Keratinocyte (primary cell): ENCODE measurements at regions not wholly inside any gene's neighbourhood (a gene's known extent, or its start where the extent isn't known, plus 50 kb on each side); places are given as distances from the start of the nearest gene placed in this dataset.
A peak's percentile ranks its signal among the peaks of the same experiment; 100 is the strongest.

ENCODE experiments used
- DNase-seq: peaks from one replicate; pipeline ENCODE4 v3.0.0-alpha.2; 2011; ENCODE audit warnings: low read depth, missing footprints, low spot score
- FAIRE-seq: peaks from 2 replicates; lab custom pipeline; 2011; peaks lifted over from hg19 to GRCh38; lab: Jason Lieb, UNC
- H2AFZ ChIP-seq: 2 replicates; pipeline ENCODE4 v1.6.0; 2012; ENCODE audit warnings: low read length, control low read depth, inconsistent platforms; ENCODE audit not compliant: control insufficient read depth
- H3K27ac ChIP-seq: 2 replicates; pipeline ENCODE4 v1.5.1; 2011; ENCODE audit warnings: low read length; ENCODE audit not compliant: control insufficient read depth, insufficient read depth
- H3K27me3 ChIP-seq: 3 replicates; pipeline ENCODE4 v1.6.0; 2011; ENCODE audit warnings: low read length; ENCODE audit not compliant: control insufficient read depth, insufficient read depth; ENCODE audit errors: extremely low read depth
- H3K36me3 ChIP-seq, 2 experiments: 2 replicates in 1 of 2; 3 replicates in 1 of 2; pipeline ENCODE4 v1.5.1; 2011; ENCODE audit warnings: low read length in 2 of 2, mild to moderate bottlenecking in 1 of 2; ENCODE audit not compliant: control insufficient read depth in 2 of 2, insufficient read depth in 2 of 2; ENCODE audit errors: extremely low read depth in 1 of 2
- H3K4me1 ChIP-seq: 3 replicates; pipeline ENCODE4 v1.5.1; 2011; ENCODE audit warnings: low read length; ENCODE audit not compliant: control insufficient read depth, insufficient read depth; ENCODE audit errors: extremely low read depth
- H3K4me2 ChIP-seq: 3 replicates; pipeline ENCODE4 v1.6.0; 2011; ENCODE audit warnings: low read depth, low read length; ENCODE audit not compliant: control insufficient read depth, insufficient read depth; ENCODE audit errors: extremely low read depth
- H3K4me3 ChIP-seq, 3 experiments: fragments of 200-600 bp in 1 of 3; sonication (generic) in 1 of 3; 2 replicates in 2 of 3; 3 replicates in 1 of 3; pipeline ENCODE4 v1.5.1; 2011 to 2016; ENCODE audit warnings: low read length in 3 of 3, mild to moderate bottlenecking in 3 of 3, control low read depth in 2 of 3, inconsistent platforms in 1 of 3, low read depth in 1 of 3, mixed read lengths in 1 of 3, mixed run types in 1 of 3, moderate library complexity in 1 of 3; ENCODE audit not compliant: control insufficient read depth in 2 of 3, insufficient read depth in 2 of 3; ENCODE audit errors: extremely low read depth in 1 of 3
- H3K79me2 ChIP-seq: 2 replicates; pipeline ENCODE4 v1.6.0; 2012; ENCODE audit warnings: low read length; ENCODE audit not compliant: control insufficient read depth, insufficient read depth
- H3K9ac ChIP-seq: 3 replicates; pipeline ENCODE4 v1.6.0; 2011; ENCODE audit warnings: low read length; ENCODE audit not compliant: control insufficient read depth, insufficient read depth; ENCODE audit errors: extremely low read depth
- H3K9me1 ChIP-seq: 3 replicates; pipeline ENCODE4 v1.6.0; 2011; ENCODE audit warnings: low read length; ENCODE audit not compliant: control insufficient read depth, insufficient read depth; ENCODE audit errors: extremely low read depth
- H3K9me3 ChIP-seq: 2 replicates; pipeline ENCODE4 v1.5.1; 2012; ENCODE audit warnings: low read depth, low read length; ENCODE audit not compliant: control insufficient read depth
- H4K20me1 ChIP-seq: 3 replicates; pipeline ENCODE4 v1.6.0; 2011; ENCODE audit warnings: low read length; ENCODE audit not compliant: control insufficient read depth, insufficient read depth; ENCODE audit errors: extremely low read depth
- CTCF ChIP-seq, 3 experiments: IDR thresholded peaks in 1 of 3; conservative IDR thresholded peaks in 1 of 3; optimal IDR thresholded peaks in 1 of 3; 2 replicates in 2 of 3; 3 replicates in 1 of 3; pipeline versions ENCODE3 to v1.5.1; 2011; ENCODE audit warnings: low read length in 3 of 3, mild to moderate bottlenecking in 3 of 3, moderate library complexity in 2 of 3, control low read depth in 1 of 3, inconsistent platforms in 1 of 3; ENCODE audit not compliant: insufficient read depth in 2 of 3; ENCODE audit errors: extremely low read depth in 1 of 3
- EZH2 ChIP-seq: IDR thresholded peaks from one replicate; pipeline ENCODE4 v1.6.1; 2012; ENCODE audit warnings: inconsistent platforms, mild to moderate bottlenecking, low read length, moderate library complexity
- dilution Hi-C: fragments of 300-500 bp; cut with MboI; formaldehyde crosslinking; loops from one replicate; pipeline ENCODE4 v1.7.0; 2020; ENCODE audit warnings: low sequenced_read_pairs; ENCODE audit not compliant: extremely low pct_ligation_motif_present

- no peaks in the 10 kb centered on the region for H3K9me3 ChIP-seq
- H3K4me1 ChIP-seq: no peaks in the 10 kb centered on the region
- no peak overlapping the region for H3K9ac ChIP-seq
- H3K27me3 ChIP-seq: no peaks in the 10 kb centered on the region
- H3K9me1 ChIP-seq: no peaks in the 10 kb centered on the region
- no peak for DNase-seq
- H3K4me2 ChIP-seq: no peak overlapping the region
- H3K27ac ChIP-seq: no peak overlapping the region
- dilution Hi-C loops: no loop called here
- no peaks in the 10 kb centered on the region for H4K20me1 ChIP-seq
- no peaks in the 10 kb centered on the region for H3K79me2 ChIP-seq
- FAIRE-seq: no peak
- TF ChIP-seq CTCF (optimal IDR thresholded peaks at IDR 0.05 in 1 of 3, IDR thresholded peaks at IDR 0.05 in 1 of 3, conservative IDR thresholded peaks at IDR 0.05 in 1 of 3; ENCODE audit: extremely low read depth in 1 of 3, insufficient read depth in 2 of 3, low read length in 3 of 3) (no peak), EZH2 (no peak)
- no peak overlapping the region for H2AFZ ChIP-seq
- H3K36me3 ChIP-seq: no peaks in the 10 kb centered on the region
- H3K4me3 ChIP-seq: no peak overlapping the region
Measured at GRCh38 chr2:121895723-121896571, 140.5 kb downstream of the TSN start.

GRCh38 chr2:121897335-121897970, 142.0 kb downstream of the TSN start:
- Histone ChIP-seq H3K27ac (no peak overlapping the region), H3K36me3 (no peaks in the 10 kb centered on the region), H3K9ac (no peak overlapping the region), H3K9me1 (no peaks in the 10 kb centered on the region), H3K27me3 (no peaks in the 10 kb centered on the region), H4K20me1 (no peaks in the 10 kb centered on the region), H3K4me3 (no peak overlapping the region), H3K4me2 (no peak overlapping the region), H3K9me3 (no peaks in the 10 kb centered on the region), H3K79me2 (no peaks in the 10 kb centered on the region), H3K4me1 (no peaks in the 10 kb centered on the region), H2AFZ (no peak overlapping the region)
- DNase-seq (no peak), FAIRE-seq (no peak)
- TF ChIP-seq EZH2 (no peak), CTCF (optimal IDR thresholded peaks at IDR 0.05 in 1 of 3, IDR thresholded peaks at IDR 0.05 in 1 of 3, conservative IDR thresholded peaks at IDR 0.05 in 1 of 3; ENCODE audit: extremely low read depth in 1 of 3, insufficient read depth in 2 of 3, low read length in 3 of 3) (peak; percentile 51 to 81 (median 69))
- dilution Hi-C loops: no loop called here
